ENCODE measurements at regions not wholly inside any gene's neighbourhood (a gene's known extent, or its start where the extent isn't known, plus 50 kb on each side); places are given as distances from the start of the nearest gene placed in this dataset.
A peak's percentile ranks its signal among the peaks of the same experiment; 100 is the strongest.

- no peak for DNase-seq (ENCODE audit: extremely low read depth, low read depth)
- no peak overlapping the region for H3K4me3 ChIP-seq (replicated peaks; ENCODE audit: low read depth, low read length)
- TF ChIP-seq CTCF (IDR thresholded peaks at IDR 0.05; ENCODE audit: low read depth, low read length, missing control alignments), result no peak
Observed at GRCh38 chr16:80903616-80904015, 99.2 kb upstream of the CDYL2 start.

- TF ChIP-seq CTCF (IDR thresholded peaks at IDR 0.05; ENCODE audit: low read depth, low read length, missing control alignments), result no peak
- H3K4me3 ChIP-seq (replicated peaks; ENCODE audit: low read depth, low read length), result no peak overlapping the region
- no peak for DNase-seq (ENCODE audit: extremely low read depth, low read depth)
Observed at GRCh38 chr16:80902306-80903110, 98.1 kb upstream of the CDYL2 start.

GRCh38 chr16:80900593-80900954 is 96.2 kb upstream of the CDYL2 start:
- no peak for TF ChIP-seq CTCF (IDR thresholded peaks at IDR 0.05; ENCODE audit: low read depth, low read length, missing control alignments)
- DNase-seq (ENCODE audit: extremely low read depth, low read depth), result no peak
- H3K4me3 ChIP-seq (replicated peaks; ENCODE audit: low read depth, low read length), result no peak overlapping the region

- TF ChIP-seq CTCF (IDR thresholded peaks at IDR 0.05; ENCODE audit: low read depth, low read length, missing control alignments), result no peak
- DNase-seq (ENCODE audit: extremely low read depth, low read depth), result peak; percentile 11
- H3K4me3 ChIP-seq (replicated peaks; ENCODE audit: low read depth, low read length), result no peak overlapping the region
Observed at GRCh38 chr16:80899809-80900592, 95.6 kb upstream of the CDYL2 start.

GRCh38 chr16:80896776-80897175 is 92.4 kb upstream of the CDYL2 start:
- no peak for TF ChIP-seq CTCF (IDR thresholded peaks at IDR 0.05; ENCODE audit: low read depth, low read length, missing control alignments)

GRCh38 chr16:80894091-80894490 is 89.7 kb upstream of the CDYL2 start:
- no peak for DNase-seq (ENCODE audit: extremely low read depth, low read depth)
- no peak for TF ChIP-seq CTCF (IDR thresholded peaks at IDR 0.05; ENCODE audit: low read depth, low read length, missing control alignments)
- H3K4me3 ChIP-seq (replicated peaks; ENCODE audit: low read depth, low read length), result no peak overlapping the region

More at GRCh38 chr16:80896776-80897175, 92.4 kb upstream of the CDYL2 start:
- DNase-seq (ENCODE audit: extremely low read depth, low read depth), result no peak
- no peak overlapping the region for H3K4me3 ChIP-seq (replicated peaks; ENCODE audit: low read depth, low read length)
